Smooth muscle cell (in vitro differentiated cells): ENCODE measurements at regions not wholly inside any gene's neighbourhood (a gene's known extent, or its start where the extent isn't known, plus 50 kb on each side); places are given as distances from the start of the nearest gene placed in this dataset.
"Not testable (repeated sequence)": the region's sequence is repeated elsewhere in the genome, so short reads cannot be mapped to it uniquely, and the experiment has no call there.

Experiments
- DNase-seq: peaks from one replicate; lab custom pipeline; 2025; ENCODE audit not compliant: unreplicated experiment; lab: John Stamatoyannopoulos, UW
- H2AFZ ChIP-seq: fragments of 200-600 bp; sonication (generic); 2 replicates; pipeline ENCODE4 v1.6.0; 2016; ENCODE audit warnings: antibody characterized with exemption, low read depth, mild to moderate bottlenecking
- H3F3A ChIP-seq: fragments of 200-600 bp; sonication (generic); 2 replicates; pipeline ENCODE4 v1.6.0; 2017; ENCODE audit warnings: antibody characterized with exemption, low read depth
- H3K27ac ChIP-seq: fragments of 200-600 bp; sonication (generic); 2 replicates; pipeline ENCODE4 v1.5.1; 2016; ENCODE audit warnings: low read depth, mild to moderate bottlenecking
- H3K27me3 ChIP-seq: fragments of 200-600 bp; sonication (generic); 2 replicates; pipeline ENCODE4 v1.6.1; 2016; ENCODE audit warnings: low read depth, mild to moderate bottlenecking
- H3K36me3 ChIP-seq: fragments of 200-600 bp; sonication (generic); 2 replicates; pipeline ENCODE4 v1.5.1; 2016; ENCODE audit warnings: low read depth
- H3K4me1 ChIP-seq: fragments of 200-600 bp; sonication (generic); 2 replicates; pipeline ENCODE4 v1.5.1; 2016; ENCODE audit warnings: low read depth
- H3K4me2 ChIP-seq: fragments of 200-600 bp; sonication (generic); 2 replicates; pipeline ENCODE4 v1.6.0; 2016; ENCODE audit warnings: mild to moderate bottlenecking
- H3K4me3 ChIP-seq: fragments of 200-600 bp; sonication (generic); 2 replicates; pipeline ENCODE4 v1.5.1; 2016; ENCODE audit warnings: mild to moderate bottlenecking
- H3K79me2 ChIP-seq: fragments of 200-600 bp; sonication (generic); 2 replicates; pipeline ENCODE4 v1.6.0; 2016; ENCODE audit warnings: low read depth, mild to moderate bottlenecking
- H3K9ac ChIP-seq: fragments of 200-600 bp; sonication (generic); 2 replicates; pipeline ENCODE4 v1.6.0; 2016; ENCODE audit warnings: low read depth
- H3K9me3 ChIP-seq: fragments of 200-600 bp; sonication (generic); replicated peaks from 2 replicates; pipeline ENCODE4 v1.5.1; 2016; ENCODE audit warnings: low read depth
- H4K20me1 ChIP-seq: fragments of 200-600 bp; sonication (generic); 2 replicates; pipeline ENCODE4 v1.6.0; 2016; ENCODE audit warnings: low read depth
- CTCF ChIP-seq: fragments of 200-600 bp; sonication (generic); IDR thresholded peaks from 2 replicates; pipeline ENCODE4 v1.5.1; 2017; ENCODE audit warnings: borderline replicate concordance, mild to moderate bottlenecking, antibody characterized with exemption; ENCODE audit not compliant: insufficient read depth, poor library complexity, severe bottlenecking
- WGBS: methylation state at CpG from one replicate; pipeline ENCODE4 v1.1.7; 2016; ENCODE audit warnings: low lambda C conversion rate; 5-methylcytosine and 5-hydroxymethylcytosine counted together

GRCh38 chr5:23884405-23885031 lies 377.1 kb downstream of the PRDM9 start:
- Histone ChIP-seq H3K79me2 (no peaks in the 10 kb centered on the region), H3K4me3 (no peak overlapping the region), H3K4me1 (no peaks in the 10 kb centered on the region), H3K9ac (no peak overlapping the region), H3K27me3 (no peaks in the 10 kb centered on the region), H4K20me1 (no peaks in the 10 kb centered on the region), H3F3A (no peaks in the 10 kb centered on the region), H2AFZ (no peak overlapping the region), H3K27ac (no peak overlapping the region), H3K36me3 (no peaks in the 10 kb centered on the region), H3K9me3 (no peaks in the 10 kb centered on the region), H3K4me2 (no peak overlapping the region)
- 90% methylated on average over 4 of the region's 4 CpGs for whole genome bisulfite sequencing
- DNase-seq, result no peak
- TF ChIP-seq CTCF, result no peak

- Histone ChIP-seq H3K4me3 (no peak overlapping the region), H3K27ac (no peak overlapping the region), H3K36me3 (no peaks in the 10 kb centered on the region), H2AFZ (no peak overlapping the region), H3K4me1 (no peaks in the 10 kb centered on the region), H3K27me3 (no peaks in the 10 kb centered on the region), H3F3A (no peaks in the 10 kb centered on the region), H3K79me2 (no peaks in the 10 kb centered on the region), H3K4me2 (no peak overlapping the region), H3K9ac (no peak overlapping the region), H4K20me1 (no peaks in the 10 kb centered on the region), H3K9me3 (no peaks in the 10 kb centered on the region)
- 91% methylated on average over 5 of the region's 5 CpGs for WGBS
- no peak for DNase-seq
- no peak for TF ChIP-seq CTCF
These were observed 386.2 kb downstream of the PRDM9 start for GRCh38 chr5:23893561-23893960.

- Histone ChIP-seq H3F3A (no peaks in the 10 kb centered on the region), H3K27me3 (no peaks in the 10 kb centered on the region), H3K9ac (no peak overlapping the region), H2AFZ (no peak overlapping the region), H3K4me1 (no peaks in the 10 kb centered on the region), H4K20me1 (no peaks in the 10 kb centered on the region), H3K36me3 (no peaks in the 10 kb centered on the region), H3K79me2 (no peaks in the 10 kb centered on the region), H3K4me2 (no peak overlapping the region), H3K4me3 (no peak overlapping the region), H3K27ac (no peak overlapping the region), H3K9me3 (no peaks in the 10 kb centered on the region)
- TF ChIP-seq CTCF, result no peak
- WGBS, result 66% methylated on average over 4 of the region's 4 CpGs
- no peak for DNase-seq
These were observed 388.2 kb downstream of the PRDM9 start for GRCh38 chr5:23895614-23896013.

- Histone ChIP-seq H3K27ac (no peak overlapping the region), H2AFZ (no peak overlapping the region), H3K27me3 (no peaks in the 10 kb centered on the region), H4K20me1 (no peaks in the 10 kb centered on the region), H3K4me3 (no peak overlapping the region), H3K4me1 (no peaks in the 10 kb centered on the region), H3K36me3 (no peaks in the 10 kb centered on the region), H3K79me2 (no peaks in the 10 kb centered on the region), H3K9me3 (no peaks in the 10 kb centered on the region), H3F3A (no peaks in the 10 kb centered on the region), H3K4me2 (no peak overlapping the region), H3K9ac (no peak overlapping the region)
- TF ChIP-seq CTCF, result no peak
- no peak for DNase-seq
- WGBS, result 84% methylated on average over 3 of the region's 3 CpGs
These were observed 423.6 kb downstream of the PRDM9 start for GRCh38 chr5:23930985-23931384.

- H4K20me1 ChIP-seq, H3F3A ChIP-seq, H3K4me1 ChIP-seq, H3K9me3 ChIP-seq, H3K27me3 ChIP-seq, H3K79me2 ChIP-seq, H3K27ac ChIP-seq, H3K4me3 ChIP-seq, H3K36me3 ChIP-seq, H3K9ac ChIP-seq, DNase-seq, H3K4me2 ChIP-seq, H2AFZ ChIP-seq: not testable (repeated sequence)
- 98% methylated on average over 43 of the region's 47 CpGs for WGBS
These were observed 444.0 kb downstream of the PRDM9 start for GRCh38 chr5:23951261-23951928.
